22Rv1 (cell line): ENCODE measurements at regions not wholly inside any gene's neighbourhood (a gene's known extent, or its start where the extent isn't known, plus 50 kb on each side); places are given as distances from the start of the nearest gene placed in this dataset.
"Not testable (repeated sequence)": the region's sequence is repeated elsewhere in the genome, so short reads cannot be mapped to it uniquely, and the experiment has no call there.

Experiments
- ZFX ChIP-seq: fragments of 450-650 bp; IDR thresholded peaks from 2 replicates; pipeline ENCODE4 v1.6.1; 2017; ENCODE audit warnings: antibody characterized with exemption, borderline replicate concordance
- TF ChIP-seq, protein P1 (sequence below): fragments of 450-650 bp; IDR thresholded peaks from 2 replicates; pipeline ENCODE4 v1.5.1; 2017; ENCODE audit warnings: mild to moderate bottlenecking

GRCh38 chr20:25932170-25932569 lies 235.5 kb upstream of the ZNF337 start:
- TF ChIP-seq, protein P1, sequence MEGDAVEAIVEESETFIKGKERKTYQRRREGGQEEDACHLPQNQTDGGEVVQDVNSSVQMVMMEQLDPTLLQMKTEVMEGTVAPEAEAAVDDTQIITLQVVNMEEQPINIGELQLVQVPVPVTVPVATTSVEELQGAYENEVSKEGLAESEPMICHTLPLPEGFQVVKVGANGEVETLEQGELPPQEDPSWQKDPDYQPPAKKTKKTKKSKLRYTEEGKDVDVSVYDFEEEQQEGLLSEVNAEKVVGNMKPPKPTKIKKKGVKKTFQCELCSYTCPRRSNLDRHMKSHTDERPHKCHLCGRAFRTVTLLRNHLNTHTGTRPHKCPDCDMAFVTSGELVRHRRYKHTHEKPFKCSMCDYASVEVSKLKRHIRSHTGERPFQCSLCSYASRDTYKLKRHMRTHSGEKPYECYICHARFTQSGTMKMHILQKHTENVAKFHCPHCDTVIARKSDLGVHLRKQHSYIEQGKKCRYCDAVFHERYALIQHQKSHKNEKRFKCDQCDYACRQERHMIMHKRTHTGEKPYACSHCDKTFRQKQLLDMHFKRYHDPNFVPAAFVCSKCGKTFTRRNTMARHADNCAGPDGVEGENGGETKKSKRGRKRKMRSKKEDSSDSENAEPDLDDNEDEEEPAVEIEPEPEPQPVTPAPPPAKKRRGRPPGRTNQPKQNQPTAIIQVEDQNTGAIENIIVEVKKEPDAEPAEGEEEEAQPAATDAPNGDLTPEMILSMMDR: not testable (repeated sequence)
- TF ChIP-seq ZFX: not testable (repeated sequence)
